SJSA1 (cell line): ENCODE measurements at regions not wholly inside any gene's neighbourhood (a gene's known extent, or its start where the extent isn't known, plus 50 kb on each side); places are given as distances from the start of the nearest gene placed in this dataset.
A peak's percentile ranks its signal among the peaks of the same experiment; 100 is the strongest.
"Not testable (repeated sequence)": the region's sequence is repeated elsewhere in the genome, so short reads cannot be mapped to it uniquely, and the experiment has no call there.

Experiments
- DNase-seq, 2 experiments: peaks; one replicate each; pipeline ENCODE4 v3.0.0-alpha.2; 2015 to 2020; ENCODE audit warnings: low spot score in 2 of 2, low read depth in 1 of 2
- H3K27ac ChIP-seq: fragments of 250-450 bp; sonication (Bioruptor Pico); 2 replicates; pipeline ENCODE4 v1.5.1; 2020; ENCODE audit warnings: mild to moderate bottlenecking, moderate library complexity
- H3K27me3 ChIP-seq: fragments of 250-450 bp; sonication (Bioruptor Pico); replicated peaks from 2 replicates; pipeline ENCODE4 v1.5.1; 2020; ENCODE audit warnings: mild to moderate bottlenecking, moderate library complexity
- H3K36me3 ChIP-seq: fragments of 250-450 bp; sonication (Bioruptor Pico); 2 replicates; pipeline ENCODE4 v1.5.1; 2020; ENCODE audit warnings: mild to moderate bottlenecking
- H3K4me1 ChIP-seq: fragments of 250-450 bp; sonication (Bioruptor Pico); replicated peaks from 2 replicates; pipeline ENCODE4 v1.6.1; 2021; ENCODE audit warnings: mild to moderate bottlenecking
- H3K4me3 ChIP-seq: fragments of 250-450 bp; sonication (Bioruptor Pico); 2 replicates; pipeline ENCODE4 v1.5.1; 2020; ENCODE audit warnings: mild to moderate bottlenecking
- H3K9me3 ChIP-seq: fragments of 250-450 bp; sonication (Bioruptor Pico); replicated peaks from 2 replicates; pipeline ENCODE4 v1.5.1; 2020; ENCODE audit warnings: mild to moderate bottlenecking

DNA sequence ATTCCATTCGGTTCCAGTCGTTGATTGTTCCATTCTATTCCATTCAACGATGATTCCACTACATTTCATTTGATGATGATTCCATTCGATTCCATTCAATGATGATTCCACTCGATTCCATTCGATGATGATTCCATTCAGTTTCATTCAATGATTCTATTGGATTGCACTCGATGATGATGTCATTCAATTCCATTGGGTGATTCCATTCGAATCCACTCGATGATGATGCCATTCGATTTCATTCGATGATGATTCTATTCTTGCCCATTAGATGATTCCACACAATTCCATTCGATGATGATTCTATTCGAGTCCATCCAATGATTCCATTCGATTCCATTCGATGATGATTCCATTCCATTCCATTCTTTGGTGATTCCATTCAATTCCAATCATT is 1283.7 kb downstream of the TP53TG3F start:
- no peaks in the 10 kb centered on the region for H3K4me1 ChIP-seq
- no peak overlapping the region for H3K4me3 ChIP-seq

GRCh38 chr16:34758835-34759234 is 1299.4 kb downstream of the TP53TG3F start:
- no peaks in the 10 kb centered on the region for H3K4me1 ChIP-seq
- H3K4me3 ChIP-seq, result no peak overlapping the region
- H3K27ac ChIP-seq, result no peak overlapping the region
- H3K36me3 ChIP-seq, result no peaks in the 10 kb centered on the region
- peaks cover 7% of the 10 kb centered on the region; the same call in 1 of the 2 replicates for H3K9me3 ChIP-seq
- H3K27me3 ChIP-seq, result no peaks in the 10 kb centered on the region
- DNase-seq, result no peak

More for the DNA sequence above, 1283.7 kb downstream of the TP53TG3F start:
- DNase-seq, result no peak
- H3K27ac ChIP-seq, result no peak overlapping the region
- 0 out of 2 replicates have a peak, but pooled peaks cover 3% of the 10 kb centered on the region for H3K9me3 ChIP-seq
- H3K36me3 ChIP-seq, result no peaks in the 10 kb centered on the region
- H3K27me3 ChIP-seq, result no peaks in the 10 kb centered on the region

DNA sequence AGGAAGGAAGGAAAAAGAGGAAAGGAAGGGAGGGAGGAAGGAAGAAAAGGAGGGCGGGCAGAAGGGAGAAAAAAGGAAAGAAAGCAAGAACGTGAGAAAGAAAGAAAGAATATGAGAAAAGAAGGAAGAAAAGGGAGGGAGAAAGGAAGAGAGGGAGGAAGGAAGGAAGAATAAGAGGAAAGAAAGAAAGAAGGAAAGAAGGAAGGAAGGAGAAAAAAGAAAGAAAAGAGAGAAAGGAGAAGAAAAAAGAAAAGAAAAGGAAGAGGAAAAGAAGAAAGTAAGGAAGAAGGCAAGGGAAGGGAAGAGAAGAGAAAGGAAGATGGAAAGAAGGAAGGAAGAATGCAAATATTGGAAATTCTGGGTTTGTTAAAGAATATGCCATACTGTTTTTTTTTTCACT is 1332.4 kb downstream of the TP53TG3F start:
- H3K27ac ChIP-seq, H3K4me3 ChIP-seq, H3K36me3 ChIP-seq, H3K4me1 ChIP-seq, DNase-seq, H3K9me3 ChIP-seq, H3K27me3 ChIP-seq: not testable (repeated sequence)

DNA sequence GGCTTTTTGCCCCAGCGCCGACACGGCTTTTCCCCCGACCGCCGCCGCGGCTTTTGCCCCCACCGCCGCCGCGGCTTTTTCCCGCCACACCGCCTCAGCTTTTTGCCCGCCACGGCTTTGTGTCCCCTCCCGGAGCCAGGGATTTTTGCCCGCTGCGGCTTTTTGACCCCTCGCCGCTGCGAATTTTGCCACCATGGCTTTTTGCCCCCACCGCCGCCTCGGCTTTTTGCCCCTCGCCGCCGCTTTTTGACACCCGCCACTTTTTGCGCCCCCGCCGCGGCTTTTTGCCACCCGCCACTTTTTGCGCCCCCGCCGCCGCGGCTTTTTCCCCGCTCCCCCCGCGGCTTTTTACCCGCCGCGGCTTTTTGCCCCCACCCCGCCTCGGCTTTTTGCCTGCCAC is 1342.5 kb downstream of the TP53TG3F start:
- H3K27me3 ChIP-seq, result no peaks in the 10 kb centered on the region
- no peaks in the 10 kb centered on the region for H3K4me1 ChIP-seq
- H3K4me3 ChIP-seq, result no peak overlapping the region

GRCh38 chr16:34802396-34802795 is 1343.0 kb downstream of the TP53TG3F start:
- no peak overlapping the region for H3K27ac ChIP-seq
- H3K36me3 ChIP-seq, result no peaks in the 10 kb centered on the region
- no peaks in the 10 kb centered on the region for H3K9me3 ChIP-seq
- H3K27me3 ChIP-seq, result no peaks in the 10 kb centered on the region
- no peak for DNase-seq
- H3K4me3 ChIP-seq, result no peak overlapping the region
- H3K4me1 ChIP-seq, result no peaks in the 10 kb centered on the region

More for the DNA sequence above, 1342.5 kb downstream of the TP53TG3F start:
- no peaks in the 10 kb centered on the region for H3K36me3 ChIP-seq
- no peaks in the 10 kb centered on the region for H3K9me3 ChIP-seq
- H3K27ac ChIP-seq, result no peak overlapping the region
- peak in 1 of 2 experiments; percentile 37 for DNase-seq

DNA sequence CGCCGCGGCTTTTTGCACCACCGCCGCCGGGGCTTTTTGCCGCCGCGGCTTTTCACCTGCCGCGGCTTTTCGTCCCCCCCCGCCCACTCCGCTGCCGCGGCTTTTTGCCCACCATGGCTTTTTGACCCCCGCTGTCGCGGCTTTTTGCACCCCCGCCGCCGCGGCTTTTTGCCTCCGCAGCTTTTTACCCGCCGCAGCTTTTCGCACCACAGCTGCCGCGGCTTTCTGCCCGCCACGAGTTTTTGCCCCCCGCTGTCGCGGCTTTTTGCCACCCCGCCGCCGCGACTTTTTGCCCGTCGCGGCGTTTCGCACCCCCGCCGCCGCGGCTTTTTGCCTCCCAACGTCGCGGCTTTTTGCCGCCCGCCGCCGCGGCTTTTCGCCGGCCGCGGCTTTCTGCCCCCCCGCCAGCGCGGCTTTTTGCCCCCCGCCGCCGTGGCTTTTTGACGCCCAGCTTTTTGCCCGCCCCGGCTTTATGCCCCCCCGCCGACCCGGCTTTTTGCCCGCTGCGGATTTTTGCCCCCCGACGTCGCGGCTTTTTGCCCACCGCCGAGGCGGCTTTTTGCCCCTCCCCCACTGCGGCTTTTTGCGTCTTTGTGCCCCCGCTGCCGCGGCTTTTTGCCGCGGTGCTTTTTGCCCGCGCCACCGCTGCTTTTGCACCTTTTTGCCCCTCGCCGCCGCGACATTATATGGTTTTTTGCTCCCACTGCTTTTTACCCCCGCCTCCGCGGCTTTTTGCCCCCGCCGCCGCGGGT is 1343.6 kb downstream of the TP53TG3F start:
- no peak overlapping the region for H3K4me3 ChIP-seq
- no peaks in the 10 kb centered on the region for H3K9me3 ChIP-seq
- no peaks in the 10 kb centered on the region for H3K36me3 ChIP-seq
- no peaks in the 10 kb centered on the region for H3K27me3 ChIP-seq
- H3K4me1 ChIP-seq, result no peaks in the 10 kb centered on the region
- H3K27ac ChIP-seq, result no peak overlapping the region
- peak in 1 of 2 experiments; percentile 36 for DNase-seq

GRCh38 chr16:34803683-34804416 is 1344.4 kb downstream of the TP53TG3F start:
- Histone ChIP-seq H3K4me3 (no peak overlapping the region), H3K9me3 (no peaks in the 10 kb centered on the region), H3K36me3 (no peaks in the 10 kb centered on the region), H3K27ac (no peak overlapping the region), H3K27me3 (no peaks in the 10 kb centered on the region), H3K4me1 (no peaks in the 10 kb centered on the region)
- peak in 1 of 2 experiments; percentile 40 for DNase-seq

DNA sequence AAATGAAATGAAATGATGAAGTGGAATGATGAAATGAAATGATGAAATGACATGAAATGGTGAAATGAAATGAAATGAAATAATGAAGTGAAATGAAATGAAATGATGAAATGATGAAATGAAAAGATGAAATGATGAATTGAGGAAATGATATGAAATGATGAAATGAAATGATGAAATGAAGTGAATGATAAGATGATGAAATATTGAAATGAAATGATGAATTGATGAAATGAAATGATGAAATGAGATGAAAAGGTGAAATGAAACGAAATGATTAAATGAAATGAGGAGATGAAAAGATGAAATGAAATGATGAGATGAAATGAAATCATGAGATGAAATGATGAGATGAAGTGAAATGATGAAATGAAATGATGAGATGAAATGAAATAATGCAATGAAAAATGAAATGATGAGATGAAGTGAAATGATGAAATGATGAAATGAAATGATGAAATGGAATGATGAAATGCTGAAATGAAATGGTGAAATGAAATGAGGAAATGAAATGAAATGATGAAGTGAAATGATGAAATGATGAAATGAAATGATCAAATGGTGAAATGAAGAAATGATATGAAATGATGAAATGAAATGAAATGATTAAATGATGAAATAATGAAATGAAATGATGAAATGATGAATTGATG is 1347.7 kb downstream of the TP53TG3F start:
- not testable (repeated sequence) for H3K9me3 ChIP-seq, H3K27me3 ChIP-seq

DNA sequence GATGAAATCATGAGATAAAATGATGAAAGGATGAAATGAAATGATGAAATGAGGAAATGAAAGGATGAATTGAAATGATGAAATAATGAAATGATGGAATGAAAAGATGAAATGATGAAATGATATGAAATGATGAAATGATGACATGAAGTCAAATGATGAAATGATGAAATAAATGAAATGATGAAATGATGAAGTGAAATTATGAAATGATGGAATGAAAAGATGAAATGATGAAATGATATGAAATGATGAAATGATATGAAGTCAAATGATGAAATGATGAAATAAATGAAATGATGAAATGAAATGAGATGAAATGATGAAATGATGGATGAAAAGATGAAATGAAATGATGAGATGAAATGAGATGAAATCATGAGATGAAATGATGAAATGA is 1348.4 kb downstream of the TP53TG3F start:
- H3K4me3 ChIP-seq, H3K27me3 ChIP-seq, H3K9me3 ChIP-seq, H3K27ac ChIP-seq, DNase-seq, H3K4me1 ChIP-seq, H3K36me3 ChIP-seq: not testable (repeated sequence)

More for the DNA sequence above, 1347.7 kb downstream of the TP53TG3F start:
- not testable (repeated sequence) for H3K4me3 ChIP-seq, H3K4me1 ChIP-seq, DNase-seq, H3K36me3 ChIP-seq, H3K27ac ChIP-seq

DNA sequence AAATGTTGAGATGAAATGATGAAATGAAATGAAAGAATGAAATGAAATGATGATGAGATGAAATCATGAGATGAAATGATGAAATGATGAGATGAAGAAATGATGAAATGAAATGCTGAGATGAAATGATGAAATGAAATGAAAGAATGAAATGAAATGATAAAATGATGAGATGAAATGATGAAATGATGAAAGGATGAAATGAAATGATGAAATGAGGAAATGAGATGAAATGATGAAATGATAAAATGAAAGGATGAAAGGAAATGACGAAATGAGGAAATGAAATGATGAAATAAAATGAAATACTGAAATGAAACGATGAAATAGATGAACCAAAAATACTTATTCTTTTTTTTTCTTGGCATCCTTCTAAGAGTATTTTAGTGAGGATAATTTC is 1349.1 kb downstream of the TP53TG3F start:
- H3K27me3 ChIP-seq, DNase-seq, H3K27ac ChIP-seq, H3K9me3 ChIP-seq, H3K36me3 ChIP-seq, H3K4me3 ChIP-seq, H3K4me1 ChIP-seq: not testable (repeated sequence)
